Breast epithelium (tissue), 4 donors: ENCODE measurements at regions not wholly inside any gene's neighbourhood (a gene's known extent, or its start where the extent isn't known, plus 50 kb on each side); places are given as distances from the start of the nearest gene placed in this dataset.

ENCODE experiments used
- DNase-seq, 2 donors: peaks; one replicate each; pipeline ENCODE4 v3.0.0-alpha.2; 2019; ENCODE audit warnings: low spot score in 2 of 2
- H3K27ac ChIP-seq, 2 donors: fragments of 200-600 bp; sonication (generic) in 1 of 2; one replicate each; pipeline ENCODE4 v1.5.1; 2016 to 2019; ENCODE audit warnings: mild to moderate bottlenecking in 1 of 2
- H3K27me3 ChIP-seq, 2 donors: fragments of 200-600 bp; sonication (generic) in 1 of 2; one replicate each; pipeline versions ENCODE4 v1.5.1 to v1.6.0; 2017 to 2019; ENCODE audit warnings: control low read depth in 1 of 2, mild to moderate bottlenecking in 1 of 2
- H3K36me3 ChIP-seq: fragments of 200-600 bp; one replicate; pipeline ENCODE4 v1.5.1; 2019
- H3K4me1 ChIP-seq, 2 donors: fragments of 200-600 bp; sonication (generic); one replicate each; pipeline ENCODE4 v1.5.1; 2016 to 2019; ENCODE audit warnings: control low read depth in 1 of 2
- H3K4me3 ChIP-seq, 3 donors: fragments of 200-600 bp; sonication (generic); 1 replicate in 2 of 3; 2 replicates in 1 of 3; pipeline ENCODE4 v1.5.1; 2016 to 2019; ENCODE audit warnings: mild to moderate bottlenecking in 3 of 3, moderate library complexity in 2 of 3
- H3K9me3 ChIP-seq, 2 donors: fragments of 200-600 bp; sonication (generic) in 1 of 2; one replicate each; pipeline ENCODE4 v1.5.1; 2016 to 2019; ENCODE audit warnings: control low read depth in 1 of 2
- POLR2A ChIP-seq: fragments of 450-650 bp; IDR thresholded peaks from one replicate; pipeline ENCODE4 v1.6.1; 2016; ENCODE audit warnings: antibody characterized with exemption, mild to moderate bottlenecking, moderate library complexity
- POLR2AphosphoS5 ChIP-seq, 3 donors: sonication (generic); formaldehyde crosslinking; IDR thresholded peaks; one replicate each; pipeline ENCODE4 v1.6.1; 2017; ENCODE audit warnings: antibody characterized with exemption in 3 of 3
- intact Hi-C: fragments of 100-400 bp; cut with DNase I; formaldehyde crosslinking; loops from one replicate; pipeline ENCODE4 v1.15.1; 2023; ENCODE audit warnings: low total_unique reads
- TF ChIP-seq, protein P1 (sequence below), 3 donors: fragments of 450-650 bp; IDR thresholded peaks; one replicate each; pipeline ENCODE4 v1.5.1; 2016 to 2017; ENCODE audit warnings: antibody characterized with exemption in 3 of 3, mild to moderate bottlenecking in 3 of 3, moderate library complexity in 3 of 3

DNA sequence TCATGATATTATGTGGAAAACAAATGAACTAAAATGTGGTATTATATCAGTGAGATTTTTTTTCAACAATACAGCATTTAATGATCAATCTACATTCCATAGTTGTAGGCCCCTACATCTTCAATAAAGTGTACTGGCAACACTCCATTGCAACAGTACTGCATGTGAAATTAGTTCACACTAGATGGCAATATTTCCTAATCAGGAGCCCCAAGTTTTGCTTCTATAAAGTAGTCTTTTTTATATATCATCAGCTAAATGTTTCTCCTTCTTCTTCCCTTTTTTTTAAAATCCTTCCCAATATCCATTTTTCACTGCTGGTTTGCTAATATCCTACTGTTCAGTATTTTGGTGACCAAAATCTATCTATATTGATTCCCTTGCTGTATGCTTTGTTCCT lies 528.3 kb upstream of the ATXN8OS start:
- intact Hi-C loops: no loop called here
- DNase-seq: no peak
- H3K36me3 ChIP-seq: no peaks in the 10 kb centered on the region

DNA sequence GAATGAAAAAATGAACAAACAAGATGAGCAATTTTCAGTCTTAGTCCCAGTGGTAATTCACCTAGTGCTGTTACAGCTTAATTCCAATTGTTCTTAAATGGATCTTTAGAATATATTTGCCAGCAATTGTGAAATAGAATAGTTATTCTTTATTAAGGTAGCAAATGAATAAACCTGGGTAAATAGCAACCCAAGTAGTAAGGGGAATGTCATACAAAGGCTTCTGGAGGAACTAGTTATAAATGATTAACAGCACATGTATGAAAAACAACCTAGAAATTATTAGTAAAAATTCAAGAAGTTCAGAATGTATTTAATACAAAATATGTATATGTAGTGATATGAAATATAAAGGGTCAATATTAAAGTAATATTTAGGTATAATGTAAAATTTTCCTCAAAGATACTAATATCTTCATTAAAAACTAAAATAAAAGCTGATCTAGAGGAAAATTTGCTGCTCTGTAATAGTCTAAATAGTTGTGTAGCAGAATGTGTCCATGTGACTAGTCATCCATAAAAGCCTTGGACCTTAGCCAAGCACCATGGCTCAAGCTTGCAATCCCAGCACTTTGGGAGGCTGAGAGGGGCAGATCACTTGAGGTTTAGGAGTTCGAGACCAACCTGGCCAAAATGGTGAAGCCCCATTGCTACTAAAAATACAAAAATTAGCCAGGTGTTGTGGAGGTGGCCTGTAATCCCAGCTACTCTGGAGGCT lies 535.9 kb upstream of the ATXN8OS start:
- H3K9me3 ChIP-seq: no peaks in the 10 kb centered on the region
- H3K36me3 ChIP-seq: no peaks in the 10 kb centered on the region
- H3K4me1 ChIP-seq: no peaks in the 10 kb centered on the region
- no peaks in the 10 kb centered on the region for H3K27me3 ChIP-seq
- no peak for TF ChIP-seq POLR2AphosphoS5 (IDR thresholded peaks at IDR 0.05)
- TF ChIP-seq, protein P1, sequence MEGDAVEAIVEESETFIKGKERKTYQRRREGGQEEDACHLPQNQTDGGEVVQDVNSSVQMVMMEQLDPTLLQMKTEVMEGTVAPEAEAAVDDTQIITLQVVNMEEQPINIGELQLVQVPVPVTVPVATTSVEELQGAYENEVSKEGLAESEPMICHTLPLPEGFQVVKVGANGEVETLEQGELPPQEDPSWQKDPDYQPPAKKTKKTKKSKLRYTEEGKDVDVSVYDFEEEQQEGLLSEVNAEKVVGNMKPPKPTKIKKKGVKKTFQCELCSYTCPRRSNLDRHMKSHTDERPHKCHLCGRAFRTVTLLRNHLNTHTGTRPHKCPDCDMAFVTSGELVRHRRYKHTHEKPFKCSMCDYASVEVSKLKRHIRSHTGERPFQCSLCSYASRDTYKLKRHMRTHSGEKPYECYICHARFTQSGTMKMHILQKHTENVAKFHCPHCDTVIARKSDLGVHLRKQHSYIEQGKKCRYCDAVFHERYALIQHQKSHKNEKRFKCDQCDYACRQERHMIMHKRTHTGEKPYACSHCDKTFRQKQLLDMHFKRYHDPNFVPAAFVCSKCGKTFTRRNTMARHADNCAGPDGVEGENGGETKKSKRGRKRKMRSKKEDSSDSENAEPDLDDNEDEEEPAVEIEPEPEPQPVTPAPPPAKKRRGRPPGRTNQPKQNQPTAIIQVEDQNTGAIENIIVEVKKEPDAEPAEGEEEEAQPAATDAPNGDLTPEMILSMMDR (IDR thresholded peaks at IDR 0.05): no peak
- no peak for TF ChIP-seq POLR2A
- no peak overlapping the region for H3K4me3 ChIP-seq
- intact Hi-C loops: no loop called here
- no peak for DNase-seq
- no peak overlapping the region for H3K27ac ChIP-seq

More for the DNA sequence above, 528.3 kb upstream of the ATXN8OS start:
- H3K4me3 ChIP-seq: no peak overlapping the region
- H3K9me3 ChIP-seq: no peaks in the 10 kb centered on the region
- peaks cover 0 to 7% of the 10 kb centered on the region in 2 donors for H3K4me1 ChIP-seq
- TF ChIP-seq POLR2A: no peak
- TF ChIP-seq POLR2AphosphoS5 (IDR thresholded peaks at IDR 0.05): no peak
- TF ChIP-seq, protein P1 (IDR thresholded peaks at IDR 0.05): no peak
- H3K27me3 ChIP-seq: no peaks in the 10 kb centered on the region
- no peak overlapping the region for H3K27ac ChIP-seq

DNA sequence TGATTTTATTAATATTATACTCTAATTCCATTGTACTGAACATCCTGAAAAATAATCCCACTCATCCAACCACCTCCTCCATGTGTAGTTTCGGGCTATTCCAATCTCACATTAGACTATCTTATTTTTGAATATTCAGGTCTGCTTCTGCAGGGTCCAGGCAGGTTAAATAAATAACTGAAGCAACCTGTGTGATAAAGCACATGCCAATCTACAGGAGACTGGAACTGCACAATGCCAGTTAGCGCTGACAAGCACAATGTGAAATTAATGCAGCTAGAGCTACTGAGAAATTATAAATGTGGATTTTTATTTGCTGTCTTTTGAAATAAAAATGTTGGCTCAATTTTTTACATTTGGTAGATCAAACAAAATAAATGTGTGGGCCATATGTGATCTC lies 540.1 kb upstream of the ATXN8OS start:
- H3K36me3 ChIP-seq: no peaks in the 10 kb centered on the region
- no peaks in the 10 kb centered on the region for H3K4me1 ChIP-seq
- no peak for TF ChIP-seq POLR2A
- TF ChIP-seq POLR2AphosphoS5 (IDR thresholded peaks at IDR 0.05): no peak
- TF ChIP-seq, protein P1 (IDR thresholded peaks at IDR 0.05): no peak
- H3K27ac ChIP-seq: no peak overlapping the region
- no peaks in the 10 kb centered on the region for H3K9me3 ChIP-seq
- no peaks in the 10 kb centered on the region for H3K27me3 ChIP-seq
- H3K4me3 ChIP-seq: no peak overlapping the region
- no peak for DNase-seq
- intact Hi-C loops: no loop called here

DNA sequence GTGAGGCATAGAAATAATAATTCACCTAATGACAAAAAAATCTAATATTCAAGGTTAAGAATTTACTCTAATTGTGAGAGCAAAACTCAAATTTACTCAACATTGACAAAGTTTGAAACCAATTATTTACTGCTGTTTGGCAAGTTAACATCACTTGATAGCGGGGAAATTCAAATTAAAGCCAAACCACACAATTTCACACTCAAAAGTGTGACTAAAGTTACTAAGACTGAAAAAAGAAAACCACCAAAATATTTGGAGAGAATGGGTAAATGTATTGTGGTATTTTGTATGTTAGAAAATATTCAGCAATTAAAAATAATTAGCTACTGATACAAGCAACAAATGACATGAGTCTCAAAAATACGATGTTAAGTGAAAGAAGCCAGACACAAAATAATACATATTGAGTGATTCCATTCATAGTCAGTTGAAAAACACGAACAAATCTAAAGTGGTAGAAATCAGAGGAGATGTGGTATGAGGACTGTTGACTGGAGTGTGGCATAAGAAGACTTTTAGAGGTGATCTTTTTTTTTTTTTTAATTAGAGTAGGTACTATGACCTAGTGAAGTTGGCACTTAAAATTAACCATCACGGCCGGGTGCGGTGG lies 541.4 kb upstream of the ATXN8OS start:
- Histone ChIP-seq H3K9me3 (no peaks in the 10 kb centered on the region), H3K27ac (no peak overlapping the region)
- intact Hi-C loops: no loop called here

DNA sequence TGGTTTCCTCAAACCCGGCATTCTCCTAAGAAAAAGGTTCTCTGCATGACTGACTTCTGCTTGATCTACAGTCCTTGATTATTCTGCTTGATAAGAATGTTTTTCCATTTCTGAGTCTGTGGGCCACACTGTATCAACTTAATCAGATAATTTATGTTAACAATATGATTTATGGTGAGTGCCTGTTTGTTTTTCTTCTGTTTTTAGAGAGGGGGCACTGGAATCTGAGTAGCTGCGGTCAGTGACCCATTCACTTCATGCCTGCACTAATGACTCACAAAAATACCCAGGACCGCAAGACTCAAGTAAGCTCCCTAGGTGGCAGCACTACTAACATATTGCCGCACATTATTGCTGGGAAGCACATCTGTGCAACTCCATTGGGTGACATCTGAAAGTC lies 542.3 kb upstream of the ATXN8OS start:
- Histone ChIP-seq H3K36me3 (no peaks in the 10 kb centered on the region), H3K4me1 (no peaks in the 10 kb centered on the region), H3K27me3 (no peaks in the 10 kb centered on the region), H3K9me3 (no peaks in the 10 kb centered on the region), H3K4me3 (no peak overlapping the region), H3K27ac (no peak overlapping the region)
- no peak for DNase-seq
- TF ChIP-seq POLR2A (no peak), POLR2AphosphoS5 (IDR thresholded peaks at IDR 0.05) (no peak)
- TF ChIP-seq, protein P1 (IDR thresholded peaks at IDR 0.05): no peak
- intact Hi-C loops: no loop called here

More for the DNA sequence above, 541.4 kb upstream of the ATXN8OS start:
- no peaks in the 10 kb centered on the region for H3K27me3 ChIP-seq
- no peaks in the 10 kb centered on the region for H3K36me3 ChIP-seq
- TF ChIP-seq POLR2A: no peak
- TF ChIP-seq, protein P1 (IDR thresholded peaks at IDR 0.05): no peak
- no peak for TF ChIP-seq POLR2AphosphoS5 (IDR thresholded peaks at IDR 0.05)
- H3K4me1 ChIP-seq: no peaks in the 10 kb centered on the region
- DNase-seq: no peak
- no peak overlapping the region for H3K4me3 ChIP-seq
